ENCODE measurements at regions not wholly inside any gene's neighbourhood (a gene's known extent, or its start where the extent isn't known, plus 50 kb on each side); places are given as distances from the start of the nearest gene placed in this dataset.

- DNase-seq (ENCODE audit: low read depth): no peak
- TF ChIP-seq CTCF (IDR thresholded peaks at IDR 0.05; ENCODE audit: control insufficient read depth, extremely low read depth, insufficient read depth): no peak
- H3K4me3 ChIP-seq (ENCODE audit: low read depth, low read length): no peak overlapping the region
These were observed 120.0 kb upstream of the ZC3H11B start for GRCh38 chr1:219732814-219733491.

GRCh38 chr1:219731771-219732170 is 118.9 kb upstream of the ZC3H11B start:
- no peak overlapping the region for H3K4me3 ChIP-seq (ENCODE audit: low read depth, low read length)
- DNase-seq (ENCODE audit: low read depth): peak; percentile 37
- no peak for TF ChIP-seq CTCF (IDR thresholded peaks at IDR 0.05; ENCODE audit: control insufficient read depth, extremely low read depth, insufficient read depth)

GRCh38 chr1:219726480-219727272 is 113.8 kb upstream of the ZC3H11B start:
- TF ChIP-seq CTCF (IDR thresholded peaks at IDR 0.05; ENCODE audit: control insufficient read depth, extremely low read depth, insufficient read depth): no peak
- no peak overlapping the region for H3K4me3 ChIP-seq (ENCODE audit: low read depth, low read length)
- no peak for DNase-seq (ENCODE audit: low read depth)

GRCh38 chr1:219724440-219724839 is 111.5 kb upstream of the ZC3H11B start:
- no peak for TF ChIP-seq CTCF (IDR thresholded peaks at IDR 0.05; ENCODE audit: control insufficient read depth, extremely low read depth, insufficient read depth)
- DNase-seq (ENCODE audit: low read depth): no peak

GRCh38 chr1:219717536-219717935 is 104.6 kb upstream of the ZC3H11B start:
- H3K4me3 ChIP-seq (ENCODE audit: low read depth, low read length): no peak overlapping the region
- DNase-seq (ENCODE audit: low read depth): no peak
- no peak for TF ChIP-seq CTCF (IDR thresholded peaks at IDR 0.05; ENCODE audit: control insufficient read depth, extremely low read depth, insufficient read depth)

More at GRCh38 chr1:219724440-219724839, 111.5 kb upstream of the ZC3H11B start:
- no peak overlapping the region for H3K4me3 ChIP-seq (ENCODE audit: low read depth, low read length)

GRCh38 chr1:219716611-219717114 is 103.8 kb upstream of the ZC3H11B start:
- no peak for DNase-seq (ENCODE audit: low read depth)
- no peak for TF ChIP-seq CTCF (IDR thresholded peaks at IDR 0.05; ENCODE audit: control insufficient read depth, extremely low read depth, insufficient read depth)
- no peak overlapping the region for H3K4me3 ChIP-seq (ENCODE audit: low read depth, low read length)

All from LNCaP clone FGC (cell line).